IMR-90 (cell line): ENCODE measurements at regions not wholly inside any gene's neighbourhood (a gene's known extent, or its start where the extent isn't known, plus 50 kb on each side); places are given as distances from the start of the nearest gene placed in this dataset.

Source experiments
- BHLHE40 ChIP-seq: fragments of 150-350 bp; IDR thresholded peaks from 2 replicates; pipeline ENCODE4 v1.6.1; 2016; ENCODE audit warnings: mild to moderate bottlenecking, low read depth, low read length
- CHD1 ChIP-seq: IDR thresholded peaks from 2 replicates; pipeline ENCODE4 v1.6.1; 2012; ENCODE audit warnings: low read depth, low read length, improper control_type of control experiment
- CTCF ChIP-seq: conservative IDR thresholded peaks from 2 replicates; pipeline ENCODE4 v1.5.1; 2012; ENCODE audit warnings: mild to moderate bottlenecking, low read depth, low read length, improper control_type of control experiment
- ELK1 ChIP-seq: fragments of 150-350 bp; IDR thresholded peaks from 2 replicates; pipeline ENCODE4 v1.6.1; 2016; ENCODE audit warnings: low read depth, mild to moderate bottlenecking, low read length, moderate library complexity, borderline replicate concordance
- MXI1 ChIP-seq: IDR thresholded peaks from 2 replicates; pipeline ENCODE4 v1.6.1; 2012; ENCODE audit warnings: low read depth, mild to moderate bottlenecking, low read length, moderate library complexity, borderline replicate concordance
- NFE2L2 ChIP-seq: fragments of 150-350 bp; IDR thresholded peaks from 2 replicates; pipeline ENCODE4 v1.6.1; 2016; ENCODE audit warnings: low read depth, mild to moderate bottlenecking, low read length
- POLR2A ChIP-seq: IDR thresholded peaks from 2 replicates; pipeline ENCODE4 v1.6.1; 2012; ENCODE audit warnings: mild to moderate bottlenecking, low read depth, low read length
- RAD21 ChIP-seq: IDR thresholded peaks from 2 replicates; pipeline ENCODE4 v1.6.1; 2012; ENCODE audit warnings: low read length, improper control_type of control experiment
- RCOR1 ChIP-seq: IDR thresholded peaks from 2 replicates; pipeline ENCODE4 v1.6.1; 2012; ENCODE audit warnings: mild to moderate bottlenecking, low read length, improper control_type of control experiment; ENCODE audit not compliant: insufficient replicate concordance
- RFX5 ChIP-seq: IDR thresholded peaks from 2 replicates; pipeline ENCODE4 v1.8.0; 2012; ENCODE audit warnings: low read depth, mild to moderate bottlenecking, low read length, moderate library complexity
- SMC3 ChIP-seq: fragments of 150-350 bp; IDR thresholded peaks from 2 replicates; pipeline ENCODE4 v1.6.1; 2016; ENCODE audit warnings: low read depth, mild to moderate bottlenecking, antibody characterized with exemption, low read length, moderate library complexity
- TF ChIP-seq, protein P1 (sequence below): fragments of 150-350 bp; IDR thresholded peaks from 2 replicates; pipeline ENCODE4 v1.6.1; 2017; ENCODE audit warnings: mild to moderate bottlenecking, antibody characterized with exemption, low read length, low read depth

DNA sequence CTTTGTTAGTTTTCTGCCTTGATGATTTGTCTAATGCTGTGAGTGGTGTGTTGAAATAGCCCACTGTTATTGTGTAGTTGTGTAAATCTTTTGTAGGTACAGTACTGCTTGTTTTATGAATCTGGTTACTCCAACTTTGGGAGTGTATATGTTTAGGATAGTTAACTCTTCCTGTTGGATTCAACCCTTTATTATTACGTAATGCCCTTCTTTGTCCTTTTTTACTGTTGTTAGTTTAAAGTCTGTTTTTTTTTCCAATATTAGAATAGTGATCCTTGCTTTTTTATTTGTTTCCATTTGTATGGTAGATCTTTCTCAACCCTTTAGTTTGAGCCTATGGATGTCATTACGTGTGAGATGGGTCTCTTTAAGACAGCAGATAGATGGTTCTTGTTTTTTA lies 261.5 kb upstream of the CDH2 start:
- TF ChIP-seq RAD21, result no peak
- no peak for TF ChIP-seq POLR2A
- TF ChIP-seq CTCF, result no peak
- TF ChIP-seq SMC3, result no peak
- no peak for TF ChIP-seq RCOR1
- no peak for TF ChIP-seq MXI1
- TF ChIP-seq CHD1, result no peak
- no peak for TF ChIP-seq RFX5
- TF ChIP-seq NFE2L2, result no peak
- TF ChIP-seq ELK1, result no peak
- TF ChIP-seq BHLHE40, result no peak
- TF ChIP-seq, protein P1, sequence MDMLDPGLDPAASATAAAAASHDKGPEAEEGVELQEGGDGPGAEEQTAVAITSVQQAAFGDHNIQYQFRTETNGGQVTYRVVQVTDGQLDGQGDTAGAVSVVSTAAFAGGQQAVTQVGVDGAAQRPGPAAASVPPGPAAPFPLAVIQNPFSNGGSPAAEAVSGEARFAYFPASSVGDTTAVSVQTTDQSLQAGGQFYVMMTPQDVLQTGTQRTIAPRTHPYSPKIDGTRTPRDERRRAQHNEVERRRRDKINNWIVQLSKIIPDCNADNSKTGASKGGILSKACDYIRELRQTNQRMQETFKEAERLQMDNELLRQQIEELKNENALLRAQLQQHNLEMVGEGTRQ, result no peak
